Mucosa of stomach (tissue), 1 donor: ENCODE measurements at regions not wholly inside any gene's neighbourhood (a gene's known extent, or its start where the extent isn't known, plus 50 kb on each side); places are given as distances from the start of the nearest gene placed in this dataset.
"Not testable (repeated sequence)": the region's sequence is repeated elsewhere in the genome, so short reads cannot be mapped to it uniquely, and the experiment has no call there.

Source experiments
- H3K27me3 ChIP-seq: one replicate; pipeline ENCODE4 v1.7.0; 2013; ENCODE audit warnings: mild to moderate bottlenecking, low read length; ENCODE audit not compliant: control insufficient read depth, insufficient read depth
- H3K36me3 ChIP-seq: one replicate; pipeline ENCODE4 v1.7.0; 2013; ENCODE audit warnings: low read length; ENCODE audit not compliant: control insufficient read depth, insufficient read depth
- H3K4me1 ChIP-seq: one replicate; pipeline ENCODE4 v1.7.0; 2013; ENCODE audit warnings: mild to moderate bottlenecking, low read length; ENCODE audit not compliant: control insufficient read depth, insufficient read depth
- H3K4me3 ChIP-seq: one replicate; pipeline ENCODE4 v1.7.0; 2013; ENCODE audit warnings: low read length
- H3K9ac ChIP-seq: one replicate; pipeline ENCODE4 v1.7.0; 2013; ENCODE audit warnings: mild to moderate bottlenecking, low read length, moderate library complexity
- H3K9me3 ChIP-seq: one replicate; pipeline ENCODE4 v1.7.0; 2013; ENCODE audit warnings: mild to moderate bottlenecking, low read length, moderate library complexity; ENCODE audit not compliant: control insufficient read depth
- donor health status: Pancreatic carcinoma.

- not testable (repeated sequence) for H3K9ac ChIP-seq, H3K36me3 ChIP-seq, H3K9me3 ChIP-seq, H3K27me3 ChIP-seq, H3K4me1 ChIP-seq, H3K4me3 ChIP-seq
These were observed 233.4 kb upstream of the PLGLB2 start for GRCh38 chr2:87514515-87514914.

GRCh38 chr2:87515226-87515625, 232.7 kb upstream of the PLGLB2 start:
- not testable (repeated sequence) for H3K4me1 ChIP-seq, H3K9me3 ChIP-seq, H3K9ac ChIP-seq, H3K36me3 ChIP-seq, H3K4me3 ChIP-seq, H3K27me3 ChIP-seq

GRCh38 chr2:87515875-87516274, 232.0 kb upstream of the PLGLB2 start:
- H3K9ac ChIP-seq, H3K4me1 ChIP-seq, H3K27me3 ChIP-seq: not testable (repeated sequence)

GRCh38 chr2:87516369-87516967, 231.4 kb upstream of the PLGLB2 start:
- not testable (repeated sequence) for H3K9me3 ChIP-seq, H3K4me1 ChIP-seq, H3K27me3 ChIP-seq, H3K9ac ChIP-seq, H3K4me3 ChIP-seq, H3K36me3 ChIP-seq

More at GRCh38 chr2:87515875-87516274, 232.0 kb upstream of the PLGLB2 start:
- H3K36me3 ChIP-seq, H3K9me3 ChIP-seq, H3K4me3 ChIP-seq: not testable (repeated sequence)

- H3K9ac ChIP-seq, H3K4me3 ChIP-seq, H3K27me3 ChIP-seq, H3K36me3 ChIP-seq, H3K4me1 ChIP-seq, H3K9me3 ChIP-seq: not testable (repeated sequence)
These were observed 230.4 kb upstream of the PLGLB2 start for GRCh38 chr2:87517438-87517837.

GRCh38 chr2:87518066-87518465, 229.8 kb upstream of the PLGLB2 start:
- H3K9ac ChIP-seq, H3K27me3 ChIP-seq, H3K4me3 ChIP-seq, H3K4me1 ChIP-seq, H3K36me3 ChIP-seq, H3K9me3 ChIP-seq: not testable (repeated sequence)

- not testable (repeated sequence) for H3K9ac ChIP-seq, H3K9me3 ChIP-seq, H3K4me1 ChIP-seq, H3K36me3 ChIP-seq, H3K27me3 ChIP-seq, H3K4me3 ChIP-seq
These were observed 229.3 kb upstream of the PLGLB2 start for GRCh38 chr2:87518547-87518946.

- not testable (repeated sequence) for H3K9me3 ChIP-seq, H3K4me3 ChIP-seq, H3K27me3 ChIP-seq, H3K36me3 ChIP-seq, H3K4me1 ChIP-seq, H3K9ac ChIP-seq
These were observed 228.5 kb upstream of the PLGLB2 start for GRCh38 chr2:87519158-87520011.

- not testable (repeated sequence) for H3K9me3 ChIP-seq, H3K4me1 ChIP-seq, H3K4me3 ChIP-seq, H3K36me3 ChIP-seq, H3K27me3 ChIP-seq, H3K9ac ChIP-seq
These were observed 226.8 kb upstream of the PLGLB2 start for GRCh38 chr2:87521057-87521456.

GRCh38 chr2:87521489-87521888, 226.4 kb upstream of the PLGLB2 start:
- not testable (repeated sequence) for H3K4me3 ChIP-seq, H3K9ac ChIP-seq, H3K27me3 ChIP-seq, H3K36me3 ChIP-seq, H3K4me1 ChIP-seq, H3K9me3 ChIP-seq

GRCh38 chr2:87524619-87525188, 223.2 kb upstream of the PLGLB2 start:
- not testable (repeated sequence) for H3K9me3 ChIP-seq, H3K27me3 ChIP-seq, H3K9ac ChIP-seq, H3K4me3 ChIP-seq, H3K4me1 ChIP-seq, H3K36me3 ChIP-seq

GRCh38 chr2:87525497-87525991, 222.3 kb upstream of the PLGLB2 start:
- not testable (repeated sequence) for H3K4me3 ChIP-seq, H3K4me1 ChIP-seq, H3K9ac ChIP-seq

More at GRCh38 chr2:87525497-87525991, 222.3 kb upstream of the PLGLB2 start:
- H3K36me3 ChIP-seq, H3K9me3 ChIP-seq, H3K27me3 ChIP-seq: not testable (repeated sequence)
